Activated CD4-positive, alpha-beta T cell treated with anti-CD3 and anti-CD28 coated beads for 1 hour (primary cell): ENCODE measurements at regions not wholly inside any gene's neighbourhood (a gene's known extent, or its start where the extent isn't known, plus 50 kb on each side); places are given as distances from the start of the nearest gene placed in this dataset.

Experiments used
- DNase-seq: peaks from one replicate; pipeline ENCODE4 v3.0.0-alpha.2; 2020

DNA sequence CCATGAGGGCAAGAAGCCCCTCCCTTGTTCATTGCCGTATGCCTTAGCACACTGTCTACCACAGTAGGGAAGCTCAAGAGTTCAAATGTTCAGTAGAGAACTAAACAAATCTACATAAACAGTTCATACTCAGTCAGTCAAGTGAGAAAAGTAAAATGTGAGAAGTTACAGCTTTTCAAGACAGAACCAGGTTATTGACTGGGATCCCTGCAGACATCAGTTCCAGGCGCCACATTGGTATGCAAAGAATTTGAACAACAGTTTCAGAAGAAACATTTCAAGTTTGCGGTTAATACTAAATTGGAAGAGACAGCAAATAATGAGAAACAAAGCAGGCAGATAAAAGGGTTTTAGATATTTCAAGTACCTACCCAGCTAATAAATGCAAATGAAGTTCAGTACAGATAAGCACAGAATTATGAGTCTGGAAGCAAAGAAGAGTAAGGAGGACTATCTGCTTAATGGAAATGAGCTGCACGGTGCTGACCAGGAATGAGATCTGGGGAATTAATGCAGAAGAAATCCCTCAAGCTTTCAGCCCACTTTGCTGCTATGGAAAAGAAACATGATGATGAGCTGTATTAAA lies 246.2 kb downstream of the HACE1 start:
- no peak for DNase-seq

- DNase-seq, result no peak
Observed at GRCh38 chr6:104612541-104612940, 247.2 kb downstream of the HACE1 start.

GRCh38 chr6:104608101-104608500 lies 251.6 kb downstream of the HACE1 start:
- DNase-seq, result no peak

DNA sequence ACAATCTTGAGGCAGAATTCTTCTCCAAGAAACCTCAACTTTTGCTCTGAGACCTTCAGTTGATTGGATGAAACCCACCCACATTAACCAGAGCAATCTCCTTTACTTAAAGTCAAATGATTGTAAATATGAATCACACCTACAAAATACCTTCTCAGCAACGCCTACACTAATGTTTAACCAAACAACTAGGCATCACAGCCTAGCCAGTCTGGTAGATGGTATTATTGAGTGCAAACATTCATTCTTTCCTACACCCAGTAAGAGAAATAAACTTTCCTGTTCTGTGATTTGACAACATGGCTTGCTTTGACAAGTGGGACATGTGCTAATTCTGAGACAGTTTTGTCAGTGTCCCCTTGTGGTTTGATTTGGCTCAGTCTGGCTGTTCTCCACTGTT lies 252.2 kb downstream of the HACE1 start:
- DNase-seq, result no peak

DNA sequence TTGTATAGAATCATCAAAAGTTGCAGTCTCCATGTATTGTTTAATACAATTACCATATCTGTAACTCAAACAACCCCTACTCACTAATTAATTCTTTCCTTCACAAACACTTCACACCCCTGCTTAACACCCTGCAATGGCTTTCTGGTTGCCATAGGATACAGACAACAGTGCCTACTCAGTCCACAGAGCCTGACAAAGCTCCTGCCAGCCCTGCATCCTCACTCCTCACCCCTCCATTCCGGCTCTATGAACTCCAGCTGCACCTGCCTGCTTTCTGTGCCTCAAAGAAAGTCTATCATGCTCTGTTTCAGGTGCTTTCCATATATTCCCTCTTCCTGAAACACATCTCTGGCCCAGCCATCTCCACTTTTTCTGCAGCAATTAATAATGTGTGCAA lies 253.4 kb downstream of the HACE1 start:
- no peak for DNase-seq

DNA sequence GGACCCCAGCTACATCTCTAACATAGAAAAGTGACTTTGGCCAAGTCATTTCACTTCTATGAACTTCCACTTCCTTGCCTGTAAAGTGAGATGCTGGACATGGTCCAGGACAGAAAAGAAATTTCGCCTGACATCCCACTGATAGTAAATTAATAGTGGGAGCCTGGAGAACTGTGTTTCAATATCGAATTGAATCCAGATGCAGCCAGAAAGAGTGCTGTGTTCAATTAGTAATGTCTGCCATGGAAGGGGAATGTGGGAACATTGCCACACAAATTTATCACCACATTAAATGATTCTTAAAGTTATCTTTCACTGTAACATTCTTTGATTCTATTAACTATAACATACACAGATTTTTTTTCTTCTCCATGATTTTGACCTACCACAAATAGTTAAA lies 255.0 kb downstream of the HACE1 start:
- DNase-seq, result no peak

DNA sequence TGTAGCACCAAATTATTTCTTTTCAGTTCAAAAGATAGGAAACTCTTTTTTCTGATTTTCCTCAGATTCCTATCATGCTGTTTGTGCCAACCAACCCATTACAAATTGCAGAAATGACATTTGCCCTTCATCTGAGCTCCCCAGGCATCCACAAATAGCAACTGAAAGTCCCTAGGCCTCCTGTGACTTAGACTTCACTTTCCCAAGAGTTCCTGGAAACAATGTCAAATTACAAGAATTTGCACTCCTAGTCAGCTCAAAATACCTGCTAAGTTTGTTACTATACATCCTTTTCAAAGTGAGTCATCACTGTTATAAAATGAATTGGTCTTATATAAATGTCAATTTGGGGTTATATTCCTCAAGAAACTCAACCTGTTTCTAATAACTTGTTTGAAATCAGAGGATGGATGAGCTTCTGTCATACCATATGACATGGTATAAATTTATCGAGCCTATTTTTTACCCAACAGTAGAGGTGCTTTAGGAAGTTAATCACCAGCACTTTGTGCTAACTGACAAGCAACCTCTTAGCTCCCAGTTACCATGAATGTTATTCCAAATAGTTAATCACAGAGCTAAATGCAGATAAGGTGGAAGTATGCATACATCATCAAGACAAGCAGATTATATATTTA lies 256.5 kb downstream of the HACE1 start:
- no peak for DNase-seq

DNA sequence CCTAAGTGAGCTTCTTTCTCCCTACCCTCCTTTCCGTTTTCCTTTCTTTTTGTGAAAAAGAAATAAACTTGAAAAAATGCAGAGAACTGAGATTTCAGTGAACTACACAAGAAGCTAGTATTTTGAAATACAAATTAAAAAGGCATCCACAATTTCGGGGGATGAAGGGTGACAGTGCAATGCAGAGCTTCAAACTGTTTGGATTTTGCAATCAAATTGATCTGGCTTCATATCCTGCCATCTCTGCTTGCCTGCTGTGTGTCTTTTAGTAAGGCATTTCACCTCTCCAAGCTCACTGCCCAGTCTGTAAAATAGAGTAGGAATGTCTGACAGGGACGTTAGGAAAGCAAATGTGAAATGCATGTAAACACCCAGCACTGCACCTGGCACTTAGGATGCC lies 258.0 kb downstream of the HACE1 start:
- DNase-seq, result no peak

DNA sequence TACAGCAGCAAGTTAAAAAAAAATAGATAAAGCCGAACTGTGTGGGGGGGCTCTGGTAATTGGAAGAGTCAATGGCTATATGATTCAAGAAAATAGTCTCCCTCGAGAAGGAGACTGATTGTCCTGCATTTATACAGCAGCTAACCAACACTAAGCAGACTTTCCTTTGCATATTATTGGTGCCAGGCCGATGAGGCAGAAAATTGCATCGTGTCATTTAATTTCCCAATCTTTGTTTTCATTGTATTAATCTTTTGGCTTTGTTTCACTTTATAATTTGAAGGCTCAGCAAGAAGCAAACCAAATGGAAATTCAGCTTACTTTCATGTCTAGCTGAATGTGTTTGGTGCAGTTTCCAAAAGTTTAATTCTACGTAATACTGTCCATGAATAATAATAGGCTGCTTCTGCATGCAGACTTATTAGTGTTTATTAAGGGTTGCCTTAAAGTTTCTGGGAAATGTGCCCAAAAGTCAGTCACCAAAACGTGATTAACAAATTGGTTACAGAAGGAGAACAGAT lies 258.5 kb downstream of the HACE1 start:
- DNase-seq, result no peak

DNA sequence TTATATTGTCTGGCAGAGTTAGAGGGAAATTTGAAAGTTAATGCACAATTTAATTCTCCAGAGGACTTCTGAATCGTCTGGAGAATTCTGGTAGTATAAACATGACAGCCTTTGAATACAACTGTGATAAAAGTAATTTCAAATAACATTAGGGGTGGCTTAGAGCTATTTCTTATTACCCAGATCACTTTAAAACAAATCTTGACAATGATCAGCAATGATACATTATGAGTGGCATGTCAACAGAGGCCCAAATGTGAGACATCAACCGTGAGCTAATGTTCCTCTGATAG lies 259.1 kb downstream of the HACE1 start:
- DNase-seq, result no peak

DNA sequence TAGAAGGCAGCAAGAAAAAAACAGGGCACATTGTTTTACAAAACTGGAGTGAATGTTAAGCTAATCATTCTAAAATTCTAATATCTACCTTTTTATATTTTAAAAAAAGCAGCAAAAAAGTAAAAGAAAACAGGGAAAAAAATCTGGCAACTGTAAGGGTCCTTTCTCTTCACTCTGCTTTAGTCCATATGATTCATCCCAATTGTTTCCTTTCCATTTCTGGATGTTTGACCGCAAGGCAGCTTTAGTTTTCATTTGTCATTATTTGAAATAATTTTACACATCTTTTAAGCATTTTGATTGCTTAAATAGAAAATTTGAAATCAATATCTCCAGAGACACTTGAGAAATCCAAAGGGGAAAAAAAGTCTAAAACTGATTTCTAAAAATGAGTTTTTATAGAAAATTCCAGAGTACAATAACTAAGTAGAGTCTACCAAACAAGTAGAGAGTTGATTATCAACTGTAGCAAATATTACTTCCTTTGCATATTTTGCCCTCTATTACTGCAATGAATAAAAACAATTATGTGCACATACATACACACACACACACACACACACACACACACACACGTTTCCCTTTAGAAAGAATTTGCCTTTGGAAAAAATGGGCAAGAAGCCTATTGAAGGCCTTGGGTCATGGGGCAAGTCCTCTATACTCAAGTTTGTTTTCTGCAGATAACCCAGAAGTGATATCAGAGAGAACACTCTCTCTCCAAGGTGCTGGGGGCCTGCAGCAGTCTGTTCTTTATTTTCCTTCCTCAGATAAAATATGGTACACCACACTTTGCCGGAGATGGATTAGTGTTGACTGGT lies 259.7 kb downstream of the HACE1 start:
- no peak for DNase-seq

GRCh38 chr6:104597541-104598050 lies 262.1 kb downstream of the HACE1 start:
- no peak for DNase-seq

GRCh38 chr6:104596091-104596490 lies 263.6 kb downstream of the HACE1 start:
- no peak for DNase-seq

DNA sequence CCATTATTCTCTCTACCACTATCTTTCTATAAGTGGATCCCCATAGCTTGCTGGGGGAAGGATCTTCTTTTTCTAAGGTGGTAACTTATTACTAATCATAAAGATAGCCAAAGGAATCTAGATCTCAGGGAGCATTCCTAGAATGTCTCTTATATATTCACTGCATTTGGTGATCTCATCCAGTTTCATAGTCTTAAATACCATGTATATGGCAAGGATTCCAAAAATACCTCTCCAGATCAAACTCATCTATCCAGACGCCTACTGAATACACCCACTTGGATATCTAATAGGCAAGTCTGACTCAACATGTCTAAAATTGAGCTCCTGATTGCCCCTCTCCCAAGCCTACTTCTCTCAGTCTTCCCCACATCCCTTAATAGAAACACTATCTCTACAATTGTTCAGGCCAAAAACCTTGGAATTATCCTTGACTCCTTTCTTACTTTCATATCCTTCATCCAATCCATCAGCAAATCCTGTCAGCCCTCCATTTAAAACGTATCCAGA lies 264.4 kb downstream of the HACE1 start:
- DNase-seq, result no peak

DNA sequence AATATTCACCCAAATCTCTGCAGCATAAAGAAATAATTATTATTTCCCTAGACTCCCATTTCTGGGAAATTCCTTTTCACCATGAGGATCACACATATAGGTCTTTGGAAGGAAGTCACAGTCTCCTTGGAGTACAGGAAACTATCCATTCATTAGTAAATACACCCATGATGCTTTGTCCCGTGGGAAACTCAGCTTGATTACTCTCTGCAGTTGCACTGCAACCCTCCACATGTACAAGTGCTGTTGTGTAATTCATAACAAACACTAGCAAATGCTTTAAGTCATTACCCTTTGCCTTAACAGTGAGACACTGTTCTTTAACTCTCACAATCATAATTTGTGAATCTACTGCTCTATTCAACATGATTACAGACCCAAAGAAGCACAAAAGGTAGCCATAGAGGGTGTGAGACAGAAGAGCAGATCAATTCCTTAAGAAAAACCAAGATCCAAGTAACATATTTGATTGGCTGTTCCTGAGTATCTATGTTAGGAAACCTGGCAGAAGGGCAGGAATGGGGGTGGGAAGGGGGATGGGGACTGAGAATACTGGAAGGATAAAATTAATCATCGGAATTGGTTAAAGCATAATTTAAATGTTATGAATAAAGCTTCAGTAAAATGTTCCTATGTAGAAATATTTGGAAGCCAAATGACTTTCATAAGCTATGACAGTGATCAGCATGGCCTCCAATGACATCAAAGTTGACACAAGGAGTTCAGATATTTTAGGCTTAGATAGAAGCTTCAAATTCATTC lies 268.0 kb downstream of the HACE1 start:
- no peak for DNase-seq

GRCh38 chr6:104589940-104590339 lies 269.8 kb downstream of the HACE1 start:
- no peak for DNase-seq

- DNase-seq, result no peak
Observed at GRCh38 chr6:104585646-104586045, 274.1 kb downstream of the HACE1 start.

DNA sequence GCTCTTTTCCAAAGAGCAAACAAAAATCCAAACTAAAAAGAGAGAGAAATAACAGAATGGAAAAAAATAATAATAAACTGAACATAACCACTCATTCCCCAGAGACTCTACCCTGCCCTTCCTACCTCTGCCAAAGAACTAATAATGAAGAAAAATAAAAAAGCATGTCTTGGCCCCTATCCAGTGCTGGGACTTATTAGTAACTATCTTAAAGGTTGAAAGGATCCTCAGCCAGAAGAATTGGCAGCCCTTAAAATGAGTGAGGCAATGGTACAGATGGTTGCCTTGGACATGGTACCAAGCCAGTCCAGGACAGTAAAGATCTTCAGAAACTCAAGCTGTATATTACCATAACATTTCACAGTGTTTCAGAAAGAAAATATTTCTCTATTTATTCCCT lies 279.3 kb downstream of the HACE1 start:
- no peak for DNase-seq

GRCh38 chr6:104579310-104579863 lies 280.3 kb downstream of the HACE1 start:
- DNase-seq, result no peak

GRCh38 chr6:104575536-104575935 lies 284.2 kb downstream of the HACE1 start:
- DNase-seq, result no peak

GRCh38 chr6:104574135-104574750 lies 285.5 kb downstream of the HACE1 start:
- no peak for DNase-seq

DNA sequence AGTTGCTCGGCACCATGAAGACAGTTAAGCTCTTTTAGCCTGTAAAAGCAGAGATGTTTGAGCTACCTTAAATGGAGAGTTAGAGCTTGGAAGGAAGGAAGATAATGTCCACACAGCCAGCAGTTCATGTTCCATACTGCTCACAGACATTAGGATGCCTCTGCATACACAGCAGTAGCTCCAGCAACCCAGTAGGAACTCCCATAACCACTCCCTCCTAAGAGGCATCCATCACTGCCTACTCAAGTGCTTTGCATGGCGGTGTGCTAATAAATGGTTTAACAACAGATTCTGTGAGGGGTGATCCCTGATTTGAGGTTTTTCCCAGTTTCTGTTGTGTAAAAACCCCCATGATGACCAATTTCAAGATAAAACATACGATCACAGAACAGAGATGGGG lies 286.4 kb downstream of the HACE1 start:
- DNase-seq, result no peak
